GM19455 (cell line): ENCODE measurements at regions not wholly inside any gene's neighbourhood (a gene's known extent, or its start where the extent isn't known, plus 50 kb on each side); places are given as distances from the start of the nearest gene placed in this dataset.
"Not testable (repeated sequence)": the region's sequence is repeated elsewhere in the genome, so short reads cannot be mapped to it uniquely, and the experiment has no call there.

Source experiments
- ATAC-seq: cut with Tn5 transposase; IDR thresholded peaks from one replicate; pipeline ENCODE4 v1.9.1; 2021; ENCODE audit not compliant: unreplicated experiment

- not testable (repeated sequence) for ATAC-seq
These were observed 87.7 kb upstream of the PLGLB2 start for GRCh38 chr2:87660164-87660563.

- ATAC-seq = not testable (repeated sequence)
These were observed 85.3 kb upstream of the PLGLB2 start for GRCh38 chr2:87662316-87663290.

GRCh38 chr2:87663347-87663746, 84.5 kb upstream of the PLGLB2 start:
- not testable (repeated sequence) for ATAC-seq

- ATAC-seq = not testable (repeated sequence)
These were observed 80.9 kb upstream of the PLGLB2 start for GRCh38 chr2:87667027-87667426.

GRCh38 chr2:87668361-87668760, 79.5 kb upstream of the PLGLB2 start:
- ATAC-seq = not testable (repeated sequence)

GRCh38 chr2:87669633-87670231, 78.2 kb upstream of the PLGLB2 start:
- not testable (repeated sequence) for ATAC-seq

GRCh38 chr2:87672404-87672803, 75.5 kb upstream of the PLGLB2 start:
- ATAC-seq = not testable (repeated sequence)

GRCh38 chr2:87674729-87675128, 73.2 kb upstream of the PLGLB2 start:
- not testable (repeated sequence) for ATAC-seq

- ATAC-seq = not testable (repeated sequence)
These were observed 72.4 kb upstream of the PLGLB2 start for GRCh38 chr2:87675487-87675886.

GRCh38 chr2:87677421-87677923, 70.4 kb upstream of the PLGLB2 start:
- ATAC-seq = not testable (repeated sequence)

GRCh38 chr2:87678742-87679173, 69.1 kb upstream of the PLGLB2 start:
- not testable (repeated sequence) for ATAC-seq

- not testable (repeated sequence) for ATAC-seq
These were observed 67.9 kb upstream of the PLGLB2 start for GRCh38 chr2:87679950-87680349.

GRCh38 chr2:87680691-87681090, 67.2 kb upstream of the PLGLB2 start:
- not testable (repeated sequence) for ATAC-seq

- ATAC-seq = not testable (repeated sequence)
These were observed 64.4 kb upstream of the PLGLB2 start for GRCh38 chr2:87683451-87683850.

- ATAC-seq = not testable (repeated sequence)
These were observed 63.9 kb upstream of the PLGLB2 start for GRCh38 chr2:87683961-87684360.

- ATAC-seq = not testable (repeated sequence)
These were observed 62.3 kb upstream of the PLGLB2 start for GRCh38 chr2:87685558-87685957.

- ATAC-seq = not testable (repeated sequence)
These were observed 60.9 kb upstream of the PLGLB2 start for GRCh38 chr2:87686873-87687549.

- ATAC-seq = not testable (repeated sequence)
These were observed 60.2 kb upstream of the PLGLB2 start for GRCh38 chr2:87687550-87688270.

GRCh38 chr2:87691899-87692592, 55.8 kb upstream of the PLGLB2 start:
- ATAC-seq = not testable (repeated sequence)

- not testable (repeated sequence) for ATAC-seq
These were observed 55.0 kb upstream of the PLGLB2 start for GRCh38 chr2:87692914-87693313.
